ENCODE measurements at regions not wholly inside any gene's neighbourhood (a gene's known extent, or its start where the extent isn't known, plus 50 kb on each side); places are given as distances from the start of the nearest gene placed in this dataset.

DNA sequence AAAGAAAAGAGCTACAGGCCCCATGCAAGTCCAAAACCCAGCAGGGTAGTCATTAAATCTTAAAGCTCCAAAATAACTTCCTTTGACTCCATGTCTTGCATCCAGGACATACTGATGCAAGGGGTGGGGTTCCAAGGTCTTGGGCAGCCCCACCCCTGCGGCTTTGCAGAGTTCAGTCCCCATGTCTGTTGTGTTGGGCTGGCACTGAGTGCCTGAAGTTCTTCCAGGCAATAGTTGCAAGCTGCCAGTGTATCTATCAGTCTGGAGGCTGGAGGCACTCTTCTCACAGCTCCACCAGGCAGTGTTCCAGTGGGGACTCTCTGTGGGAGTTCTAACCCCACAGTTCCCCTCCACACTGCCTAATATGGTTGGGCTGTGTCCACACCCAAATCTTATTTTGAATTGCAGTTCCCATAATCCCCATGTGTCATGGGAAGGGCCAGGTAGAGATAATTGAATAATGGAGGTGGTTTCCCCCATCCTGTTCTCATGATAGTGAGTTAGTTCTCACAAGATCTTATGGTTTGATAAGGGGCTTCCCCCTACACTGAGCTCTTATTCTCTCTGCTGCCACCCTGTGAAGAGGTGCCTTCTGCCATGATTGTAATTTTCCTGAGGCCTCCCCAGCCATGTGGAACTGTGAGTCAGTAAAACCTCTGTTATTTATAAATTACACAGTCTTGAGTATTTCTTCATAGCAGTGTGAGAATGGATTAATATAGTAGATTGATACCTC, 237.5 kb upstream of the ADRA1B start:
- TF ChIP-seq, protein P1, sequence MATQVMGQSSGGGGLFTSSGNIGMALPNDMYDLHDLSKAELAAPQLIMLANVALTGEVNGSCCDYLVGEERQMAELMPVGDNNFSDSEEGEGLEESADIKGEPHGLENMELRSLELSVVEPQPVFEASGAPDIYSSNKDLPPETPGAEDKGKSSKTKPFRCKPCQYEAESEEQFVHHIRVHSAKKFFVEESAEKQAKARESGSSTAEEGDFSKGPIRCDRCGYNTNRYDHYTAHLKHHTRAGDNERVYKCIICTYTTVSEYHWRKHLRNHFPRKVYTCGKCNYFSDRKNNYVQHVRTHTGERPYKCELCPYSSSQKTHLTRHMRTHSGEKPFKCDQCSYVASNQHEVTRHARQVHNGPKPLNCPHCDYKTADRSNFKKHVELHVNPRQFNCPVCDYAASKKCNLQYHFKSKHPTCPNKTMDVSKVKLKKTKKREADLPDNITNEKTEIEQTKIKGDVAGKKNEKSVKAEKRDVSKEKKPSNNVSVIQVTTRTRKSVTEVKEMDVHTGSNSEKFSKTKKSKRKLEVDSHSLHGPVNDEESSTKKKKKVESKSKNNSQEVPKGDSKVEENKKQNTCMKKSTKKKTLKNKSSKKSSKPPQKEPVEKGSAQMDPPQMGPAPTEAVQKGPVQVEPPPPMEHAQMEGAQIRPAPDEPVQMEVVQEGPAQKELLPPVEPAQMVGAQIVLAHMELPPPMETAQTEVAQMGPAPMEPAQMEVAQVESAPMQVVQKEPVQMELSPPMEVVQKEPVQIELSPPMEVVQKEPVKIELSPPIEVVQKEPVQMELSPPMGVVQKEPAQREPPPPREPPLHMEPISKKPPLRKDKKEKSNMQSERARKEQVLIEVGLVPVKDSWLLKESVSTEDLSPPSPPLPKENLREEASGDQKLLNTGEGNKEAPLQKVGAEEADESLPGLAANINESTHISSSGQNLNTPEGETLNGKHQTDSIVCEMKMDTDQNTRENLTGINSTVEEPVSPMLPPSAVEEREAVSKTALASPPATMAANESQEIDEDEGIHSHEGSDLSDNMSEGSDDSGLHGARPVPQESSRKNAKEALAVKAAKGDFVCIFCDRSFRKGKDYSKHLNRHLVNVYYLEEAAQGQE (IDR thresholded peaks at IDR 0.05; ENCODE audit: insufficient replicate concordance, low read depth) = no peak
- TF ChIP-seq, protein P2, sequence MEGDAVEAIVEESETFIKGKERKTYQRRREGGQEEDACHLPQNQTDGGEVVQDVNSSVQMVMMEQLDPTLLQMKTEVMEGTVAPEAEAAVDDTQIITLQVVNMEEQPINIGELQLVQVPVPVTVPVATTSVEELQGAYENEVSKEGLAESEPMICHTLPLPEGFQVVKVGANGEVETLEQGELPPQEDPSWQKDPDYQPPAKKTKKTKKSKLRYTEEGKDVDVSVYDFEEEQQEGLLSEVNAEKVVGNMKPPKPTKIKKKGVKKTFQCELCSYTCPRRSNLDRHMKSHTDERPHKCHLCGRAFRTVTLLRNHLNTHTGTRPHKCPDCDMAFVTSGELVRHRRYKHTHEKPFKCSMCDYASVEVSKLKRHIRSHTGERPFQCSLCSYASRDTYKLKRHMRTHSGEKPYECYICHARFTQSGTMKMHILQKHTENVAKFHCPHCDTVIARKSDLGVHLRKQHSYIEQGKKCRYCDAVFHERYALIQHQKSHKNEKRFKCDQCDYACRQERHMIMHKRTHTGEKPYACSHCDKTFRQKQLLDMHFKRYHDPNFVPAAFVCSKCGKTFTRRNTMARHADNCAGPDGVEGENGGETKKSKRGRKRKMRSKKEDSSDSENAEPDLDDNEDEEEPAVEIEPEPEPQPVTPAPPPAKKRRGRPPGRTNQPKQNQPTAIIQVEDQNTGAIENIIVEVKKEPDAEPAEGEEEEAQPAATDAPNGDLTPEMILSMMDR (IDR thresholded peaks at IDR 0.05; ENCODE audit: insufficient read depth, low read length) = no peak
- TF ChIP-seq POLR2AphosphoS5 (IDR thresholded peaks at IDR 0.05; ENCODE audit: low read depth) = no peak
- TF ChIP-seq GABPA (IDR thresholded peaks at IDR 0.05; ENCODE audit: low read depth) = no peak
